HEK293T (cell line): ENCODE measurements at regions not wholly inside any gene's neighbourhood (a gene's known extent, or its start where the extent isn't known, plus 50 kb on each side); places are given as distances from the start of the nearest gene placed in this dataset.

Source experiments
- ARNT ChIP-seq: fragments of 450-650 bp; IDR thresholded peaks from 2 replicates; pipeline ENCODE4 v1.6.1; 2017; ENCODE audit warnings: mild to moderate bottlenecking
- BHLHE40 ChIP-seq: fragments of 450-650 bp; IDR thresholded peaks from 2 replicates; pipeline ENCODE4 v1.6.1; 2016; ENCODE audit warnings: mild to moderate bottlenecking, moderate library complexity, borderline replicate concordance
- CTBP1 ChIP-seq: fragments of 450-650 bp; IDR thresholded peaks from 2 replicates; pipeline ENCODE4 v1.6.1; 2016; ENCODE audit warnings: borderline replicate concordance
- FOXA1 ChIP-seq: fragments of 450-650 bp; IDR thresholded peaks from 2 replicates; pipeline ENCODE4 v1.6.1; 2016; ENCODE audit warnings: mild to moderate bottlenecking
- FOXK2 ChIP-seq: fragments of 450-650 bp; IDR thresholded peaks from 2 replicates; pipeline ENCODE4 v1.6.1; 2016; ENCODE audit warnings: mild to moderate bottlenecking
- FOXM1 ChIP-seq: fragments of 450-650 bp; IDR thresholded peaks from 2 replicates; pipeline ENCODE4 v1.6.1; 2017; ENCODE audit warnings: mild to moderate bottlenecking, borderline replicate concordance
- NFRKB ChIP-seq: fragments of 450-650 bp; IDR thresholded peaks from 2 replicates; pipeline ENCODE4 v1.6.1; 2016; ENCODE audit warnings: mild to moderate bottlenecking, moderate library complexity
- SP1 ChIP-seq: fragments of 450-650 bp; IDR thresholded peaks from 2 replicates; pipeline ENCODE4 v1.6.1; 2017
- SUZ12 ChIP-seq: fragments of 450-650 bp; IDR thresholded peaks from 2 replicates; pipeline ENCODE4 v1.6.1; 2016; ENCODE audit warnings: mild to moderate bottlenecking
- TARDBP ChIP-seq: fragments of 450-650 bp; IDR thresholded peaks from 2 replicates; pipeline ENCODE4 v1.6.1; 2016

GRCh38 chr7:73971704-73972341 lies 56.1 kb upstream of the ELN start:
- no peak for TF ChIP-seq SUZ12
- no peak for TF ChIP-seq FOXM1
- no peak for TF ChIP-seq FOXK2
- no peak for TF ChIP-seq ARNT
- no peak for TF ChIP-seq NFRKB
- TF ChIP-seq FOXA1, result no peak
- no peak for TF ChIP-seq BHLHE40
- no peak for TF ChIP-seq TARDBP
- TF ChIP-seq SP1, result no peak
- TF ChIP-seq CTBP1, result no peak
